Hepatocyte (in vitro differentiated cells): ENCODE measurements at regions not wholly inside any gene's neighbourhood (a gene's known extent, or its start where the extent isn't known, plus 50 kb on each side); places are given as distances from the start of the nearest gene placed in this dataset.

ENCODE experiments used
- DNase-seq: peaks from one replicate; pipeline ENCODE4 v3.0.0-alpha.2; 2016; ENCODE audit warnings: low spot score
- H2AFZ ChIP-seq: fragments of 200-600 bp; sonication (generic); 2 replicates; pipeline ENCODE4 v1.6.0; 2016; ENCODE audit warnings: antibody characterized with exemption, mild to moderate bottlenecking
- H3K27ac ChIP-seq: fragments of 200-600 bp; sonication (generic); 2 replicates; pipeline ENCODE4 v1.5.1; 2016; ENCODE audit warnings: mild to moderate bottlenecking
- H3K27me3 ChIP-seq: fragments of 200-600 bp; sonication (generic); 2 replicates; pipeline ENCODE4 v1.6.1; 2016
- H3K36me3 ChIP-seq: fragments of 200-600 bp; sonication (generic); replicated peaks from 2 replicates; pipeline ENCODE4 v1.5.1; 2016; ENCODE audit warnings: low read depth; ENCODE audit not compliant: insufficient read depth
- H3K4me1 ChIP-seq: fragments of 200-600 bp; sonication (generic); 2 replicates; pipeline ENCODE4 v1.5.1; 2016; ENCODE audit warnings: mild to moderate bottlenecking, moderate library complexity; ENCODE audit not compliant: insufficient read depth
- H3K4me2 ChIP-seq: fragments of 200-600 bp; sonication (generic); 2 replicates; pipeline ENCODE4 v1.6.0; 2016
- H3K4me3 ChIP-seq: fragments of 200-600 bp; sonication (generic); 2 replicates; pipeline ENCODE4 v1.5.1; 2016; ENCODE audit warnings: mild to moderate bottlenecking
- H3K79me2 ChIP-seq: fragments of 200-600 bp; sonication (generic); 2 replicates; pipeline ENCODE4 v1.6.0; 2017; ENCODE audit warnings: mild to moderate bottlenecking
- H3K9me2 ChIP-seq: fragments of 200-600 bp; sonication (generic); replicated peaks from 2 replicates; pipeline ENCODE4 v1.6.0; 2017; ENCODE audit warnings: mild to moderate bottlenecking; ENCODE audit not compliant: insufficient read depth
- H3K9me3 ChIP-seq: fragments of 200-600 bp; sonication (generic); 2 replicates; pipeline ENCODE4 v1.5.1; 2016; ENCODE audit warnings: low read depth, mild to moderate bottlenecking
- H4K20me1 ChIP-seq: fragments of 200-600 bp; sonication (generic); 2 replicates; pipeline ENCODE4 v1.6.0; 2016; ENCODE audit warnings: mild to moderate bottlenecking; ENCODE audit not compliant: insufficient read depth, poor library complexity, severe bottlenecking
- CTCF ChIP-seq: fragments of 200-600 bp; sonication (generic); IDR thresholded peaks from 2 replicates; pipeline ENCODE4 v1.5.1; 2016; ENCODE audit warnings: antibody characterized with exemption, mild to moderate bottlenecking; ENCODE audit not compliant: poor library complexity
- EZH2 ChIP-seq: fragments of 200-600 bp; sonication (generic); IDR thresholded peaks from 2 replicates; pipeline ENCODE4 v1.6.1; 2016; ENCODE audit warnings: antibody characterized with exemption, mild to moderate bottlenecking, borderline replicate concordance
- EZH2phosphoT487 ChIP-seq: fragments of 200-600 bp; sonication (generic); IDR thresholded peaks from one replicate; pipeline ENCODE4 v1.6.1; 2018; ENCODE audit warnings: antibody characterized with exemption, mild to moderate bottlenecking, low read depth, moderate library complexity; ENCODE audit not compliant: unreplicated experiment, severe bottlenecking
- WGBS: methylation state at CpG from one replicate; pipeline ENCODE4 v1.1.6; 2016; ENCODE audit warnings: low lambda C conversion rate; ENCODE audit errors: missing lambda C conversion rate; 5-methylcytosine and 5-hydroxymethylcytosine counted together

GRCh38 chr21:22399681-22400514, 1401.7 kb downstream of the NCAM2 start:
- Histone ChIP-seq H3K79me2 (no peaks in the 10 kb centered on the region), H3K9me3 (no peaks in the 10 kb centered on the region), H3K9me2 (no peaks in the 10 kb centered on the region), H4K20me1 (no peaks in the 10 kb centered on the region), H3K4me1 (peaks cover 5% of the 10 kb centered on the region), H3K27me3 (no peaks in the 10 kb centered on the region), H3K4me2 (peak overlapping the region; percentile 30), H2AFZ (no peak overlapping the region), H3K27ac (peak overlapping the region; percentile 49), H3K4me3 (no peak overlapping the region), H3K36me3 (no peaks in the 10 kb centered on the region)
- TF ChIP-seq CTCF (no peak), EZH2 (no peak), EZH2phosphoT487 (no peak)
- peak; percentile 14 for DNase-seq
- WGBS: 32% methylated on average over 1 of the region's 1 CpG

GRCh38 chr21:22409571-22409970, 1411.4 kb downstream of the NCAM2 start:
- Histone ChIP-seq H3K36me3 (no peaks in the 10 kb centered on the region), H4K20me1 (no peaks in the 10 kb centered on the region), H3K4me3 (no peak overlapping the region), H3K27me3 (no peaks in the 10 kb centered on the region), H3K4me1 (no peaks in the 10 kb centered on the region), H3K4me2 (no peak overlapping the region), H3K9me2 (no peaks in the 10 kb centered on the region), H3K79me2 (no peaks in the 10 kb centered on the region), H3K9me3 (no peaks in the 10 kb centered on the region), H2AFZ (no peak overlapping the region), H3K27ac (no peak overlapping the region)
- 82% methylated on average over 2 of the region's 2 CpGs for WGBS
- no peak for TF ChIP-seq EZH2phosphoT487
- TF ChIP-seq EZH2: no peak
- no peak for TF ChIP-seq CTCF
- no peak for DNase-seq

- TF ChIP-seq EZH2phosphoT487 (no peak), CTCF (no peak), EZH2 (no peak)
- H3K27me3 ChIP-seq: no peaks in the 10 kb centered on the region
- H3K79me2 ChIP-seq: no peaks in the 10 kb centered on the region
- H3K4me2 ChIP-seq: no peak overlapping the region
- DNase-seq: no peak
- H3K9me2 ChIP-seq: no peaks in the 10 kb centered on the region
- no peaks in the 10 kb centered on the region for H4K20me1 ChIP-seq
- no peak overlapping the region for H3K27ac ChIP-seq
- H3K4me1 ChIP-seq: no peaks in the 10 kb centered on the region
- WGBS: 97% methylated on average over 1 of the region's 1 CpG
- no peak overlapping the region for H3K4me3 ChIP-seq
- no peaks in the 10 kb centered on the region for H3K9me3 ChIP-seq
- no peaks in the 10 kb centered on the region for H3K36me3 ChIP-seq
- H2AFZ ChIP-seq: no peak overlapping the region
Observed at GRCh38 chr21:22416555-22416954, 1418.3 kb downstream of the NCAM2 start.
